Panc1 (cell line): ENCODE measurements at regions not wholly inside any gene's neighbourhood (a gene's known extent, or its start where the extent isn't known, plus 50 kb on each side); places are given as distances from the start of the nearest gene placed in this dataset.
A peak's percentile ranks its signal among the peaks of the same experiment; 100 is the strongest.

Experiments used
- ATAC-seq: fragments of 200-7000 bp; cut with Tn5 transposase; 2 replicates; pipeline ENCODE4 v1.9.1; 2020; ENCODE audit warnings: mild to moderate bottlenecking, moderate library complexity
- BruUV-seq: library from RNA; stranded (reverse); fragments of 400-500 nt; replicated peaks from 2 replicates; lab custom pipeline; 2021; lab: Mats Ljungman, UMichigan
- CTCF ChIA-PET: fragments of 300-600 bp; sonication (Branson Sonifier 250); formaldehyde crosslinking; loops from one replicate; lab custom pipeline; 2022; ENCODE audit warnings: antibody characterized with exemption; lab: Charles Lee
- POLR2A ChIA-PET: fragments of 300-600 bp; sonication (Branson Sonifier 250); formaldehyde crosslinking; loops from one replicate; lab custom pipeline; 2022; ENCODE audit warnings: antibody characterized with exemption; lab: Charles Lee
- DNase-seq: peaks from one replicate; pipeline ENCODE4 v3.0.0-alpha.2; 2010; ENCODE audit warnings: low read depth, low spot score
- H3K27ac ChIP-seq: 2 replicates; pipeline ENCODE4 v1.5.1; 2011; ENCODE audit warnings: mild to moderate bottlenecking, low read length, inconsistent platforms
- H3K27me3 ChIP-seq: fragments of 200-500 bp; sonication (Bioruptor generic); 2 replicates; pipeline ENCODE4 v1.6.0; 2014; ENCODE audit warnings: low read length, inconsistent platforms; ENCODE audit not compliant: control insufficient read depth, insufficient read depth
- H3K36me3 ChIP-seq: fragments of 200-500 bp; sonication (Bioruptor generic); 2 replicates; pipeline ENCODE4 v1.5.1; 2014; ENCODE audit warnings: inconsistent platforms, mild to moderate bottlenecking, low read length, moderate library complexity; ENCODE audit not compliant: control insufficient read depth, insufficient read depth
- H3K4me1 ChIP-seq: 2 replicates; pipeline ENCODE4 v1.5.1; 2011; ENCODE audit warnings: inconsistent platforms, mild to moderate bottlenecking, low read length, moderate library complexity; ENCODE audit not compliant: control insufficient read depth, insufficient read depth
- H3K4me3 ChIP-seq, 2 experiments: 2 replicates each; pipeline ENCODE4 v1.5.1; 2011 to 2012; ENCODE audit warnings: low read depth in 2 of 2, low read length in 2 of 2, mild to moderate bottlenecking in 2 of 2, inconsistent platforms in 1 of 2, moderate library complexity in 1 of 2
- H3K9me3 ChIP-seq: fragments of 200-500 bp; sonication (Bioruptor generic); 2 replicates; pipeline ENCODE4 v1.5.1; 2014; ENCODE audit warnings: low read depth, mild to moderate bottlenecking, inconsistent platforms, low read length, moderate library complexity; ENCODE audit not compliant: control insufficient read depth, insufficient read depth
- POLR2AphosphoS5 ChIP-seq: IDR thresholded peaks from 2 replicates; pipeline ENCODE4 v1.6.1; 2012; ENCODE audit warnings: mild to moderate bottlenecking, low read depth, low read length, moderate library complexity
- SIN3A ChIP-seq: IDR thresholded peaks from 2 replicates; pipeline ENCODE4 v1.6.1; 2012; ENCODE audit warnings: low read depth, mild to moderate bottlenecking, low read length, moderate library complexity, borderline replicate concordance; ENCODE audit not compliant: insufficient read depth
- TCF7L2 ChIP-seq: IDR thresholded peaks from 2 replicates; pipeline ENCODE4 v1.6.1; 2011; ENCODE audit warnings: mild to moderate bottlenecking, low read depth, low read length, inconsistent platforms
- in situ Hi-C: cut with HindIII; loops from 2 replicates; pipeline ENCODE4 v1.10.0; 2016; ENCODE audit warnings: low sequenced_read_pairs, low pct_unique_long_range_greater_than_20kb
- intact Hi-C: fragments of 100-400 bp; cut with micrococcal nuclease; formaldehyde crosslinking; loops from one replicate; pipeline ENCODE4 v1.10.0; 2022; ENCODE audit not compliant: unreplicated experiment
- TF ChIP-seq, protein P1 (sequence below): fragments of 450-650 bp; IDR thresholded peaks from 2 replicates; pipeline ENCODE4 v1.5.1; 2017; ENCODE audit warnings: mild to moderate bottlenecking
- TF ChIP-seq, protein P2 (sequence below), 2 experiments: IDR thresholded peaks; 2 replicates each; pipeline ENCODE4 v1.6.1; 2011 to 2012; ENCODE audit warnings: low read depth in 2 of 2, control low read depth in 1 of 2, low read length in 1 of 2, mild to moderate bottlenecking in 1 of 2, moderate library complexity in 1 of 2; ENCODE audit not compliant: insufficient read depth in 1 of 2

DNA sequence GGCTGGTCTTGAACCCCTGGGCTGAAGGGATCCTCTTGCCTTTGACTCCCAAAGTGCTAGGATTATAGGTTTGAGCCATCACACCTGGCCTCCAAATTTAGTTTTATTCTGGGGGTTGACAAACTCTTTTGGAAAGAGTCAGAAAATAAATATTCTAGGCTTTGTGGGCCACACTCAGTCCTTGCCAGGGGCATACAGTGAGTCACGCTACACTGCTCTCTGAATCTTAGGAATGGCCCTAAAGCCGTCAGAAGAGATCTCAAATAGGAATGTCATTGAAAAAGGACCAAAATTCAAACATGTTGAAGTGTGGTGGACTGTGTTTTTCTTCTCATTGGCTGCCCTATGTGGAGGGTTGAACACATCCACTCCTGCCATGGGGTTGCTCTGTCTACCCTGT lies 127.7 kb upstream of the BASP1 start:
- H3K36me3 ChIP-seq, result no peaks in the 10 kb centered on the region
- H3K4me1 ChIP-seq, result no peaks in the 10 kb centered on the region
- no TSS peak for BruUV-seq
- DNase-seq (no peak), ATAC-seq (0 out of 2 replicates have a peak, but pooled peaks have one; percentile 26)
- TF ChIP-seq SIN3A (no peak), POLR2AphosphoS5 (no peak), TCF7L2 (no peak)
- TF ChIP-seq, protein P1, sequence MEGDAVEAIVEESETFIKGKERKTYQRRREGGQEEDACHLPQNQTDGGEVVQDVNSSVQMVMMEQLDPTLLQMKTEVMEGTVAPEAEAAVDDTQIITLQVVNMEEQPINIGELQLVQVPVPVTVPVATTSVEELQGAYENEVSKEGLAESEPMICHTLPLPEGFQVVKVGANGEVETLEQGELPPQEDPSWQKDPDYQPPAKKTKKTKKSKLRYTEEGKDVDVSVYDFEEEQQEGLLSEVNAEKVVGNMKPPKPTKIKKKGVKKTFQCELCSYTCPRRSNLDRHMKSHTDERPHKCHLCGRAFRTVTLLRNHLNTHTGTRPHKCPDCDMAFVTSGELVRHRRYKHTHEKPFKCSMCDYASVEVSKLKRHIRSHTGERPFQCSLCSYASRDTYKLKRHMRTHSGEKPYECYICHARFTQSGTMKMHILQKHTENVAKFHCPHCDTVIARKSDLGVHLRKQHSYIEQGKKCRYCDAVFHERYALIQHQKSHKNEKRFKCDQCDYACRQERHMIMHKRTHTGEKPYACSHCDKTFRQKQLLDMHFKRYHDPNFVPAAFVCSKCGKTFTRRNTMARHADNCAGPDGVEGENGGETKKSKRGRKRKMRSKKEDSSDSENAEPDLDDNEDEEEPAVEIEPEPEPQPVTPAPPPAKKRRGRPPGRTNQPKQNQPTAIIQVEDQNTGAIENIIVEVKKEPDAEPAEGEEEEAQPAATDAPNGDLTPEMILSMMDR, result no peak
- TF ChIP-seq, protein P2, sequence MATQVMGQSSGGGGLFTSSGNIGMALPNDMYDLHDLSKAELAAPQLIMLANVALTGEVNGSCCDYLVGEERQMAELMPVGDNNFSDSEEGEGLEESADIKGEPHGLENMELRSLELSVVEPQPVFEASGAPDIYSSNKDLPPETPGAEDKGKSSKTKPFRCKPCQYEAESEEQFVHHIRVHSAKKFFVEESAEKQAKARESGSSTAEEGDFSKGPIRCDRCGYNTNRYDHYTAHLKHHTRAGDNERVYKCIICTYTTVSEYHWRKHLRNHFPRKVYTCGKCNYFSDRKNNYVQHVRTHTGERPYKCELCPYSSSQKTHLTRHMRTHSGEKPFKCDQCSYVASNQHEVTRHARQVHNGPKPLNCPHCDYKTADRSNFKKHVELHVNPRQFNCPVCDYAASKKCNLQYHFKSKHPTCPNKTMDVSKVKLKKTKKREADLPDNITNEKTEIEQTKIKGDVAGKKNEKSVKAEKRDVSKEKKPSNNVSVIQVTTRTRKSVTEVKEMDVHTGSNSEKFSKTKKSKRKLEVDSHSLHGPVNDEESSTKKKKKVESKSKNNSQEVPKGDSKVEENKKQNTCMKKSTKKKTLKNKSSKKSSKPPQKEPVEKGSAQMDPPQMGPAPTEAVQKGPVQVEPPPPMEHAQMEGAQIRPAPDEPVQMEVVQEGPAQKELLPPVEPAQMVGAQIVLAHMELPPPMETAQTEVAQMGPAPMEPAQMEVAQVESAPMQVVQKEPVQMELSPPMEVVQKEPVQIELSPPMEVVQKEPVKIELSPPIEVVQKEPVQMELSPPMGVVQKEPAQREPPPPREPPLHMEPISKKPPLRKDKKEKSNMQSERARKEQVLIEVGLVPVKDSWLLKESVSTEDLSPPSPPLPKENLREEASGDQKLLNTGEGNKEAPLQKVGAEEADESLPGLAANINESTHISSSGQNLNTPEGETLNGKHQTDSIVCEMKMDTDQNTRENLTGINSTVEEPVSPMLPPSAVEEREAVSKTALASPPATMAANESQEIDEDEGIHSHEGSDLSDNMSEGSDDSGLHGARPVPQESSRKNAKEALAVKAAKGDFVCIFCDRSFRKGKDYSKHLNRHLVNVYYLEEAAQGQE (IDR thresholded peaks at IDR 0.05; ENCODE audit: insufficient read depth in 1 of 2, low read depth in 2 of 2, low read length in 1 of 2), result no peak
- H3K27ac ChIP-seq, result no peak overlapping the region
- H3K27me3 ChIP-seq, result no peaks in the 10 kb centered on the region
- in situ Hi-C loops (no loop called here), intact Hi-C loops (no loop called here)
- no peaks in the 10 kb centered on the region for H3K9me3 ChIP-seq
- ChIA-PET POLR2A (interaction anchor here (0.6 kb wide), 1 partner anchor 162 kb away, joined by 3 read pairs; no protein-coding TSS in a partner anchor), CTCF (no interaction called here)
- H3K4me3 ChIP-seq, result no peak overlapping the region

DNA sequence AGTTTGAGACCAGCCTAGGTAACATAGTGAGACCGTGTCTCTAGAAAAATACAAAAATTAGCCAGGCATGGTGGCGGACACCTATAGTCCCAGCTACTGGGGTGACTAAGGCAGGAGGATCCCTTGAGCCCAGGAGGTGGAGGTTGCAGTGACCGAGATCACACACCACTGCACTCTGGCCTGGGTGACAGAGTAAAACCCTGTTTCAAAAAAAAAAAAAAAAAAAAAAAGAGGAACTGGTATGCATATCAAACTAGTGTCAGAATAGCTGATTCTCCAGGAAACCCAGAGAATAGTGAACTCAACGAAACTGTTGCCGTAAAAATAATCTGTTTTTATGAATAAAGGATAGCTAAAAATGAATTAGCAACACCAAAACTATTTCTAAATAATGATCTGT lies 126.6 kb upstream of the BASP1 start:
- Histone ChIP-seq H3K4me1 (no peaks in the 10 kb centered on the region), H3K4me3 (no peak overlapping the region), H3K27me3 (no peaks in the 10 kb centered on the region), H3K36me3 (no peaks in the 10 kb centered on the region), H3K9me3 (no peaks in the 10 kb centered on the region), H3K27ac (no peak overlapping the region)
- ATAC-seq (no peak), DNase-seq (no peak)
- intact Hi-C loops, result no loop called here
- in situ Hi-C loops, result no loop called here
- POLR2A ChIA-PET, result interaction anchor here (0.7 kb wide), 1 partner anchor 1589 kb away, joined by 10 read pairs; no protein-coding TSS in a partner anchor
- CTCF ChIA-PET, result interaction anchor here (0.7 kb wide), 1 partner anchor 14 kb away, joined by 3 read pairs; no protein-coding TSS in a partner anchor
- TF ChIP-seq SIN3A (no peak), TCF7L2 (no peak), POLR2AphosphoS5 (no peak)
- TF ChIP-seq, protein P1, result no peak
- TF ChIP-seq, protein P2 (IDR thresholded peaks at IDR 0.05; ENCODE audit: insufficient read depth in 1 of 2, low read depth in 2 of 2, low read length in 1 of 2), result no peak
- no TSS peak for BruUV-seq
